ENCODE measurements at regions not wholly inside any gene's neighbourhood (a gene's known extent, or its start where the extent isn't known, plus 50 kb on each side); places are given as distances from the start of the nearest gene placed in this dataset.

DNA sequence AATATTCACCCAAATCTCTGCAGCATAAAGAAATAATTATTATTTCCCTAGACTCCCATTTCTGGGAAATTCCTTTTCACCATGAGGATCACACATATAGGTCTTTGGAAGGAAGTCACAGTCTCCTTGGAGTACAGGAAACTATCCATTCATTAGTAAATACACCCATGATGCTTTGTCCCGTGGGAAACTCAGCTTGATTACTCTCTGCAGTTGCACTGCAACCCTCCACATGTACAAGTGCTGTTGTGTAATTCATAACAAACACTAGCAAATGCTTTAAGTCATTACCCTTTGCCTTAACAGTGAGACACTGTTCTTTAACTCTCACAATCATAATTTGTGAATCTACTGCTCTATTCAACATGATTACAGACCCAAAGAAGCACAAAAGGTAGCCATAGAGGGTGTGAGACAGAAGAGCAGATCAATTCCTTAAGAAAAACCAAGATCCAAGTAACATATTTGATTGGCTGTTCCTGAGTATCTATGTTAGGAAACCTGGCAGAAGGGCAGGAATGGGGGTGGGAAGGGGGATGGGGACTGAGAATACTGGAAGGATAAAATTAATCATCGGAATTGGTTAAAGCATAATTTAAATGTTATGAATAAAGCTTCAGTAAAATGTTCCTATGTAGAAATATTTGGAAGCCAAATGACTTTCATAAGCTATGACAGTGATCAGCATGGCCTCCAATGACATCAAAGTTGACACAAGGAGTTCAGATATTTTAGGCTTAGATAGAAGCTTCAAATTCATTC lies 268.0 kb downstream of the HACE1 start:
- intact Hi-C loops (cut with DNase I), result no loop called here
- TF ChIP-seq POLR2A (IDR thresholded peaks at IDR 0.05) (no peak), POLR2AphosphoS5 (IDR thresholded peaks at IDR 0.05; ENCODE audit: insufficient read depth in 1 of 2, low read depth in 1 of 2) (no peak), CTCF (IDR thresholded peaks at IDR 0.05) (no peak)
- H3K36me3 ChIP-seq, result no peaks in the 10 kb centered on the region
- H3K27ac ChIP-seq, result no peak overlapping the region
- no peaks in the 10 kb centered on the region for H3K27me3 ChIP-seq
- no peak overlapping the region for H3K4me3 ChIP-seq
- no peaks in the 10 kb centered on the region for H3K9me3 ChIP-seq
- H3K4me1 ChIP-seq, result no peaks in the 10 kb centered on the region
- DNase-seq (ENCODE audit: extremely low spot score in 2 of 2), result no peak

DNA sequence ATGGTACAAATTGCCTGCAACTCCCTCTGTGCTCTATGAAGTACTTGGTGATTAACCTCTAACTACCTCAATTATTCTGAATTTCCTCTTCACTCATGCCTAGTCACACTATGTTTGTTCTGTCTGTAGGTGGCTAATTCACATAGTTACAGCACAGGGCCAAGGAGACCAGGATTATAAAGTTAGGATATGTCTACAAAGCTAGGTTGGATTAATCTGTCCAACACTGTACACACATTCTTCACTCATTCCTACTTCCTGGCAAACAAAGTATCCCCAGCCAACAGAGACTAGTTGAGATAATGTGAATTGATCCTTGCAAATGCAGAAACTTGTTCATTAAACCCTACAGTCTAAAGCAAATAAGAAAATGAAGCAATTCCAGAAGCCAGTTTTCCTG lies 269.8 kb downstream of the HACE1 start:
- intact Hi-C loops (cut with DNase I), result no loop called here
- TF ChIP-seq CTCF (IDR thresholded peaks at IDR 0.05), result no peak
- no peak for TF ChIP-seq POLR2A (IDR thresholded peaks at IDR 0.05)
- TF ChIP-seq POLR2AphosphoS5 (IDR thresholded peaks at IDR 0.05; ENCODE audit: insufficient read depth in 1 of 2, low read depth in 1 of 2), result no peak

DNA sequence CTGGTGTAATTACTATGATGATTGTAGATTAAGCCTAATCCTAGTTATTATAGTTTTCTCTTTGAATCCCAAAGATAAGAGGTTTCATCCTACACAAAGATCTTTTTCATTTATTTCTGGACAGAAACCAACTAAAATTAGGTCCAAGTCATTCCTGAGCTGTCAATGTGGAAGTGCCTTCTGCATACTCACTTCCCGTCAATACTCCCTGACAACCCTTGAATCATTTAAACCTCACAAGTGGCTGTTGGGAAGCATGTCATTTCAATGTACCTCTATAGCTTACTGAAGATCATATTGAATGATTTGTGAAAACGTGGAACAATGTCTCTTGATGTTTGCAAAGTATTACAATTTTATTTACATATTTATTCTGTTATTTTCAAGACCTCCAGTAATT lies 274.1 kb downstream of the HACE1 start:
- H3K4me1 ChIP-seq, result no peaks in the 10 kb centered on the region
- no peak overlapping the region for H3K4me3 ChIP-seq
- intact Hi-C loops (cut with DNase I), result no loop called here
- H3K9me3 ChIP-seq, result peaks cover 3% of the 10 kb centered on the region
- H3K27me3 ChIP-seq, result no peaks in the 10 kb centered on the region
- H3K27ac ChIP-seq, result no peak overlapping the region
- no peaks in the 10 kb centered on the region for H3K36me3 ChIP-seq
- TF ChIP-seq CTCF (IDR thresholded peaks at IDR 0.05) (no peak), POLR2A (IDR thresholded peaks at IDR 0.05) (no peak), POLR2AphosphoS5 (IDR thresholded peaks at IDR 0.05; ENCODE audit: insufficient read depth in 1 of 2, low read depth in 1 of 2) (no peak)
- DNase-seq (ENCODE audit: extremely low spot score in 2 of 2), result no peak

More for the DNA sequence above, 269.8 kb downstream of the HACE1 start:
- Histone ChIP-seq H3K36me3 (no peaks in the 10 kb centered on the region), H3K4me3 (no peak overlapping the region), H3K27ac (no peak overlapping the region), H3K4me1 (no peaks in the 10 kb centered on the region), H3K9me3 (no peaks in the 10 kb centered on the region), H3K27me3 (no peaks in the 10 kb centered on the region)
- no peak for DNase-seq (ENCODE audit: extremely low spot score in 2 of 2)

DNA sequence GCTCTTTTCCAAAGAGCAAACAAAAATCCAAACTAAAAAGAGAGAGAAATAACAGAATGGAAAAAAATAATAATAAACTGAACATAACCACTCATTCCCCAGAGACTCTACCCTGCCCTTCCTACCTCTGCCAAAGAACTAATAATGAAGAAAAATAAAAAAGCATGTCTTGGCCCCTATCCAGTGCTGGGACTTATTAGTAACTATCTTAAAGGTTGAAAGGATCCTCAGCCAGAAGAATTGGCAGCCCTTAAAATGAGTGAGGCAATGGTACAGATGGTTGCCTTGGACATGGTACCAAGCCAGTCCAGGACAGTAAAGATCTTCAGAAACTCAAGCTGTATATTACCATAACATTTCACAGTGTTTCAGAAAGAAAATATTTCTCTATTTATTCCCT lies 279.3 kb downstream of the HACE1 start:
- Histone ChIP-seq H3K4me1 (no peaks in the 10 kb centered on the region), H3K27me3 (no peaks in the 10 kb centered on the region), H3K36me3 (no peaks in the 10 kb centered on the region), H3K4me3 (no peak overlapping the region), H3K27ac (no peak overlapping the region), H3K9me3 (peaks cover 3% of the 10 kb centered on the region)
- no peak for DNase-seq (ENCODE audit: extremely low spot score in 2 of 2)
- intact Hi-C loops (cut with DNase I), result no loop called here
- no peak for TF ChIP-seq POLR2A (IDR thresholded peaks at IDR 0.05)
- TF ChIP-seq POLR2AphosphoS5 (IDR thresholded peaks at IDR 0.05; ENCODE audit: insufficient read depth in 1 of 2, low read depth in 1 of 2), result no peak
- no peak for TF ChIP-seq CTCF (IDR thresholded peaks at IDR 0.05)

DNA sequence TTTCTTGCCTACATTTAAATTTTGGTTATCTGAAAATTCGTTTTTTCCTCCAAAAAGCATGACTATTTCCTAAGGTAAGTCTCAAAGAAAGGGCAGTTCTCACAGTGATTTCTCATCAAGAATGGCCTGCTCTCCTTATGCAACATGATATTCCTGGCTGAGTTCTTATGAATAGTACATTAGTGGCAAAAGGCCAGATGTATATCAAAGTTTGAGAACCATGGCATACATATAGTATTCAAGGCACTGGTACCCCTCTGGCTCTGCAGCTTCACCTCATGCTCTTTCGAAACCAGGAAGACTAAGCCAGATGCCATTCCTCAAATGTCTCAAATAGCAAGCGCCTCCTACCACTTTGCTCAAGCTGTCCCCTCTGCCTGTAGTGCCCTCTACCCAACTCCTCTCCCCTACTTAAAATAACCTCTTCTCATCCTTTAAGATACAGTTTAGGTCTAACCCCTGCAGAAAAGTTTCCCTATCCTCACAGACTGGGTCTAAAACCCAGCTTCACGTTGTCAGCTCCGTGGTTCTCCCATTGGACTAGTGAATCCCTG lies 280.3 kb downstream of the HACE1 start:
- intact Hi-C loops (cut with DNase I), result no loop called here
- DNase-seq (ENCODE audit: extremely low spot score in 2 of 2), result no peak
- Histone ChIP-seq H3K9me3 (peaks cover 3% of the 10 kb centered on the region), H3K27me3 (no peaks in the 10 kb centered on the region), H3K4me3 (no peak overlapping the region), H3K27ac (no peak overlapping the region), H3K36me3 (no peaks in the 10 kb centered on the region), H3K4me1 (no peaks in the 10 kb centered on the region)
- TF ChIP-seq CTCF (IDR thresholded peaks at IDR 0.05) (no peak), POLR2A (IDR thresholded peaks at IDR 0.05) (no peak), POLR2AphosphoS5 (IDR thresholded peaks at IDR 0.05; ENCODE audit: insufficient read depth in 1 of 2, low read depth in 1 of 2) (no peak)
